HS-5 (cell line): ENCODE measurements at regions not wholly inside any gene's neighbourhood (a gene's known extent, or its start where the extent isn't known, plus 50 kb on each side); places are given as distances from the start of the nearest gene placed in this dataset.

Experiments used
- DNase-seq: peaks from one replicate; pipeline ENCODE4 v3.0.0-alpha.2; 2012; ENCODE audit warnings: low read depth

DNA sequence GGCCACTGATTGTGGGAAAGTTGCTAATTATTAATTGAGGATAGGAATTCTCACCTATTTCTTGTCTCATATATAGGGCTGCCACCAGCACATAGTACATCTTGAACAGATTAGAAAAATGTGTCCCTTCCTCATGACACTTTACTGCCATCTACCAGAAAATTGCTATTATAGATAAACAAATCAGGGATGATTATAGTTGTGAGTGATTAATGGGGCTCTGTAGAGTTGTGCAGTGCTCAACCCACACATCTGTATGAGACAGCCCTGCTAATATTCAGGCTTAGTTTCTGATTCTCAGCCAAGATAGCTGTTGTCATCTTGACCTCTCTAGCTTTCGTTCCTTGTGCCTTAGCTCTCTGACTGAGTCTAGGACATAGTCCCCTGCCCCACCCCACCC, 373.3 kb downstream of the TLE4 start:
- DNase-seq, result no peak

DNA sequence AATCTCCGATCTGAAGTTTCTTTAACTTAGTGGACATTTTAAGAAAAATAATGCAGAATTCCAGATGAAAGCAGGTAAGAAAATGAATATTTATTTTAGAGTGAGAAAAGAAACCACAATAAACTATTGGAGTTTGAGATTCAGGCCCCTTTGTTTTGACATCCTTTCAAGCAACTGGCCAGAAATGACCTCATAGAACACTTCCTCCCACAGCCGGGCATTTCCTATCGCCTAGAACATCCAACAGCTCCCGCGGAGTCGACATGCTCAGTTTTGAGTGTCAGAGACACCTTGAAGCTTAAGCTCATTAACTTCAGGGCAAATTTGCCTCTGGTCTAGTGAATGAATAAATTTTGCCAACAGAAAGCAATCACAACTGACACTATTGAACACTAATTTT, 369.2 kb downstream of the TLE4 start:
- DNase-seq, result no peak

DNA sequence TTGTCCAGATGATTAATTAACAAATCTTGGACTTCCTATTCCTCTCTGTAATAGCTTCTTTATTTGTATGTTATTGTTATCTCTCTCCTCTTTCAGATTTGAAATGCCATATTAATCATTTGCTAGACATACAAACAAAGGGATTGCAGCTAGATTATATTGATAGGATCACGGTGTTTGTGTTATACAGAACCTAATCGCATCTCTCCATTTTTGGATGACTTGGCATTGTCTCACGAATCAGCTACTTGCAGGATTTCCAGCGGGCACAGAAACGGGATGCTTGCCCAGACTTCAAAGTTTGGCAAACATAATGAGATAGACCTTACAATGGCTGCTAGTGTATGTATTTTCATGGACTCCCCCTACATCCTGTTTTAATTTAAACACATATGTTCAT, 368.1 kb downstream of the TLE4 start:
- DNase-seq, result no peak

DNA sequence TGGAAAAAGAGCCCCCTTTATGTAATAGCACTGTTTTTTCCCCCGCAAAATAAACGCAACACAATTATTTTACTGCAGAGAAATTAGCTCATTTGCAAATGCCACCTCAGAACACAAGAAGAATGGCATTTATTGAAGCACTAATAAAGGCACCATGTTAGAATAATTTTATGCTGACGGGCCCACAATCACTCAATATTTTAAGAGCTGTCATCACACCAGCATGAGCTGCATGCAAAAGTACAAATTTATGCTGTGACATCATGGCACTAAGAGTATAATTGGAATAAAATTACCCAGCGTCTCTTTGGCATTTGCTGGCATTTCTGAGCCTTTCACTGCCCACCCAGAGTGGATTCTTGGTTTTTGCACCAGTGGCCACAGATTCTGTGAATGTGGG, 364.6 kb downstream of the TLE4 start:
- no peak for DNase-seq

DNA sequence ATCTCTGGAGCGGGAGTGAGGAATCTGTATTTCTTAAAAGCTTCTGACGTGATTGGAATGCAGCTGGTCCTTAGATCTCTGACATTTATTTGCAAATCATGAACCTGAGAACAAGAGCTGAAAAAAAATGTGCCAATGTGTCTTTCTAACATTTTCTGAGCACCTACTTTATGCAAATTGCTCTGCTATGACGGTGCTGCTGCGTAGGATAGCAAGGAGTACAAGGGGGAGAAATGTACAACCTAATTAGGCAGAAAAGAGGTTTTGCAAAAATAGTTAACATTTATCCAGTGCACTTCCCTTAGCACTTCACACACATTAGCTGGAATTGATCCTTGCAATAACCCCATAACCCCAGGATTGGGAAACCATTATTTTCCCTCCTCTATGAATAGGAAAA, 357.5 kb downstream of the TLE4 start:
- DNase-seq, result no peak

DNA sequence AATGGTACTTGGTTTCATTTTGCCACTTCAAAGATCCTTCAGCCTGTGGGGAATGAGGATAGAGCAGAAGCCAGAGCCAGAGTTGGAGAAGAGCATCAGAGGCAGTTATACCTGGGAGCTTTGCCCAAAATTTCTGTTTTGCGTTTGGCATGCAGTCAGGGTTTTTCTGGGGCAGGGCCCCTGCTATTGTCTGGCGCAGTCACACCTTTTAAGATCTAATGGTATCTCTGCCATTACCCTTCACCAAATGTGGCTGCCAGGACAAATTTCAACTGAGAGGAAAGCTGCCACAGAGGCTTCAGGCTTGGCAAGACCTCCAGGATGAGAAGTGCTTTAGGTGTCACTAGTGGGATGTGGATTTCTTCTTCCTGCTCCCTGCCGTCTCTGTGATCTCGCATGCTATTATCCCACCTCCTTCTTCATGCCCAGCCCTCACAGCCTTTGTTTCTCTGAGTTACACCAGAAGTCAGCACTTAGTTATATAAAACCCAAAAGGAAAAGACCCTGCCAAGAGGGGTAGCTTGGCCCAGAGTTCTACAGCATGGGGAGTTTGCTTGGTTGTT, 357.0 kb downstream of the TLE4 start:
- DNase-seq, result no peak

DNA sequence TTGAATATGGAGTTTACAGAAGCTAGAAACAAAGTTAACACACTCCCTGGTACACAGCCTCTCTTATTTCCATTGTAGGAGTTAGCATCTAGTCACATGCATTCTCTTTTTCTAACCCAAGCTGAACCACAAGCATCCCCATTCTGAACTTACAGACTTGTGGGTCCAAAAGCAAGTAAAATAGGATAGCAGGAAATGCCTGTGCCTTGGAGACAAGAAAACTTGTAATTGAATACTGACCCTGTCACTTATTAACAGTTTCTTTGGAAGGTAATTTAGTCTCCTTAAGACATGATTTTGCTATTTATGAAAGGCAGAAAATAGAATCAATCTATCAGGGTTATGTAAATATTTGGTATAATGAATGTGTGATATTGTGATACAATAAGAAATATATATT, 353.6 kb downstream of the TLE4 start:
- no peak for DNase-seq

DNA sequence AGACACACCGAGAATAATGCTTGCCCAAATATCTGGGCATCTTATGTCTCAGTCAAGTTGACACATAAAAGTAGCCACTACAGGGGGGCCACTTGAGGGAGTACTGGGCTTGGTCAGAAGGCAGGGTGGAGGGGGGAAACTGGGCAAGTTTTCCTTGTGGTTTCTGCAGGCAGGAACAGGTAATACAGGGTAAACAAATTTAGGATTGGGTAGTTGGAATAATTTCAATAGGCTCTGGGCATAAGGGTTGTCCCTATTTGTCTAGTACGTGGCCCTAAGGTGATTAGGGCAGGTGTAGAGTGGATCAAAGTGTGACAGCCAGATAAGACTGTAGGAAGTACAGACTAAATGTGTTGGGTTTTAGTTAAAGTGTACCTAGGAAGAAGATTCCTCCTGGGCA, 353.1 kb downstream of the TLE4 start:
- DNase-seq, result no peak

DNA sequence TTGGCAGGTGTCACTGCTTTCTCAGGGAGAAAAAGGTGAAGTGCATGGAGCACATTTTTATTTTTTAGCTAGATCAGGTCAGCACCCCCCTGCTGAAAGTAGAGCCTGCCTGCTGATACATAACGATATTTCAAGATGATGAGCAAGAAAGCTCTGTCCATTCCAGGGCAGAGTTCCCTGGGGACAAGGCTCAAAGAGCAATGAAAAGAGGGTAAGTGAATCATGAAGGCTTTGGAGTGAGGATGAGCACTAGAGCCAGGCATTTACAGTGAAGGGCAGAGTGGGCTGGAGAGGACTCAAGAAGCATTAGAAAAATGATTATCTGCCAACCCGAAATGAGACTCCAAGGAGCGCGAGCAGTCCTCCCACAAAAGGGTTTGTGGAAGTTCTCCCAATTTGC, 345.7 kb downstream of the TLE4 start:
- DNase-seq, result no peak

DNA sequence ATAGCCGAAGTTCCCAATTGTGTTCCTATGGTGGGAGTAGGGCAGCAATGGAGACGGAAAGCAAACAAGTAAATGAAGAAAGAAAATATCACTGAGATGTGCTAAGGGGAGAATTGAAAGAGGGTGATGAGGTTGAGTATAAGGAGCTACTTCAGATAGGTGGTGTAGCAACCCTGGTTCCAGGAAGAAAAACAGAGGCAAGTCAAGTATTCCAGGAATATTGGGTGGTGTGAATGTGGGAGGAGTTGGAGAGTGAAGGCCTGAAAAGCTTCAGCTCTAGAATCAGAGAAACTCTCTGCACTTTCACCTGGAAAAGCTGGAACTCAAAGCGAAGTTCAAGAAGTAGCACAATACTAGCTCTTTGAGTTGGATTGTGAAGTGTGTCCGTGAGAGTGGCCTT, 342.1 kb downstream of the TLE4 start:
- DNase-seq, result no peak

DNA sequence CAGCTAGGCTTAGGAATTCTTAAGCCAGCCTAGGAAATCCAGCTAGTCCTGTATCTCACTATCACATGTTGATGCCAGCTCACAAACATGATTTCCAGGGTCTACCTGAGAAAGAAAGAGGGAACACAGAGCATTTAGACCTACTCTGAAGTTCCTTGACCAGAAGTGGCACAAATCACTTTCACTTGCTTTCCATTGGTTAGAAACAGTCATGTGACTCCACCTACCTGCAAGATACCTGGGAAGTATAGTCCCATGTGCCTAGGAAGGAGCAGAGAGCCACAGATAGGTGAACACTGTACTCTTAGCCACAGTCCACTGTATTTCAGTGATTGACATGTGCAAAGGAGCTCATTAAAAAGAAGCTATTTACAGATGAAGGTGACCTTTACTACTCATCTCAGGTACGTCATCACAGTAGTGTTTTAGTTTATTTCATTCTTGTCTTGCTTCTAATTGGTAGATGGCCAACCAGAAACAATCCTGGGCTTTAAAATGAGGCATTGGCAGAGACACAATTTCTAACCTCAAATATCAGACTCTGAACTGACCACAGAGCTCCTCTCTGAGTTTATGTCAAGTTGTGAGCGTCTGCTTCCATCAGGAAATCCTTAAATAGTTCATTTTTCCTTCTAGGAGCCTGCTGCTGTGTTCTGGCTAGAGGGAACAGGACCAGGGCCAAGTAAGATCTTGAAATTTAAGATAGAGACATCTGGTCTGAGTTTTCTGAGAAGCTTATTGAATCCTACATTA, 340.7 kb downstream of the TLE4 start:
- no peak for DNase-seq

DNA sequence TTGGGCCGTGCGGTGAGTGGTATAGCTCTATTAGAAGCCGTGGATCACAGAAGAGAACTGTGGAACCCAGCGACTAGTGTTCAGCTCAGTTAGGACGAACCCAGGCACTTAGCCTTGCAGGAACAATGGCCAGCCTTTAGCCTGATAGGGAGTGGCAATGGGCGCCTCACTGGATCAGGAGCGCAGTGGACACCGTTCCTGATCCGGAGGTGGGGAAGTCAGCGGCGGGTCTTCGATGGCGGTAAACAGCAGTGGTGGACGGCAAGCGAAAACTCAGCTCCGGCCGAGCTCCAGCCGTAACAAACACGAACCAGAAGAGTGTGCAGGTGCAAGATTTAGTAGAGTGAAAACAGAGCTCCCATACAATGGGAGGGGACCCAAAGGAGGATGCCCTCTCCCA, 340.0 kb downstream of the TLE4 start:
- no peak for DNase-seq

DNA sequence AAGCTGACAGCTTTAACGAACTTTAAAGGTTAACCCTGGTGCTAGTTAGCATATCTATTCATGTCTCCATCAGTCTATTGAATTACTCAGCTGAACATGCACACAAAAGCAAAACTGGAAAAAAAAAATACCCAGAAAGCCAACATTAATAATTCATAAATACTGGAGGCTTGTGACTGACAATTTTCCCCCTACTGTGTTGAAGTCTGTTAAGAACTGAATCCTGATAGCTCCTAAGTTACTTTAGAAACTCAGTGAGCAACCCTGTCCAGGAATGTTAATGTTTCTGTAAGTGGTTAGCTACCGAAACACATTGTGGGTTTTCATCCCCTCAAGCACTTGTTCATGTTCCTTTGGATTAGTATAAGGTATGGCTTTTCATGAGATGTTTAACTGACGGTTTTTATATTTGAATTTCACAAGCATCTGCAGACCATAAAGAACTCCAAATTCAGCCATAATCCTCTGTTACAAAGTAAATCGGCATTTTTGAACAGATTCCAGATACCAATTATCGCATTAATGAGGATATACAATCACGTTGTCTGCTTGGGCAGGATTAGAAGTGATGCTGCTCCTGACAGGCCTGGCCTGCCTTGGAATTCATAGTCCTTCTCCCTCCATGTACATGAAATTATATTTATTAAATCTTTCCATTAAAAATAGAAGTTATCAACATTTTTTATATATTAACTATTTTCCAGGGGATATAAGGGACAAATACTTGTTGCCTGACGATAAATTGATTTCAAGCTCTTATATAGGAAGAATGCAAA, 331.2 kb downstream of the TLE4 start:
- DNase-seq, result no peak

DNA sequence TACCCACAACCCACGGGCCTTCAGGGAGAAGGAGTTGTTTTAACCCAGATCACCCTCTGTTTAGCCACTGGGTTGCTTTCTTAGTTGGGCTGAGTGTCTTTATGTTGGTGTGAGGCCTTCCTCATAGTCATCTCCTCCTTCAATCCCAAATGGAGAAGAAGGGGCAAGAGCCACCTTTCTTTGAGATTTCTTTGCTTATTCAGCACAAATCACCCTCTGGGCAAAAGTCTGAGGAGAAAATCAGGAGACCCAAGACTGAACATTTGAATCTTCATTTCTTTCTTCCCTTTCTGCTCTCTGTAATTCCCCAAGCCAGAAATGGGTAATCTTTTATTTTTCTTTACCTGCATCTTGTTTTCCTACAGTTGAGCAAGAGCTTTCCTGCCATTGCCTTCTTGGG, 329.0 kb downstream of the TLE4 start:
- no peak for DNase-seq

DNA sequence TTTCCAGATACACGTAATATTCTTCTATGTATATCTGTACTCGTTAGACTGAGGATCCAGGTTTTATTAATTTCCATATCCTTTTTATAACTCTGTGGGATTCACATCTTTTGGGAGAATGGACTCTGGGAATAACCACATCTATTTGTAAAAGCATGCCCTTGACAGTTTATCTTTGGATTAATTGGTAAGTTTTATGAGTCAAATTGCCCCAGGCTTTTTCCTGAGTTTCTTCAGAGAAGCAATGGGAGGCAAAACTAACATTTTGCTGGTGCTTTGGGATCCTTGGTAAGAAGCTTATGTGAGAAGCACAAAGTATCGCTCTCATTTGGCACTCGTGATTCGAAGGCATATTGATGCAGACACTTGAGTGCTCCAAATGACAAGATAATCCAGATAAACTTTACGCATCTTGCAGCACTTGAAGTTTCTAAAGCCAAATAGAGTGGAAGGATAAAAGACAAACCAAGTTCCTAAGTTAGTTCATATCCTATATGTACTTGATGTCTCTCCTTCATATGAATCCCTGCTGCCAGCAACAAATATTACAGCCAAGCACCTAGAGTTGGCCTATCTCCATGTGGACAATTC, 324.7 kb downstream of the TLE4 start:
- no peak for DNase-seq

DNA sequence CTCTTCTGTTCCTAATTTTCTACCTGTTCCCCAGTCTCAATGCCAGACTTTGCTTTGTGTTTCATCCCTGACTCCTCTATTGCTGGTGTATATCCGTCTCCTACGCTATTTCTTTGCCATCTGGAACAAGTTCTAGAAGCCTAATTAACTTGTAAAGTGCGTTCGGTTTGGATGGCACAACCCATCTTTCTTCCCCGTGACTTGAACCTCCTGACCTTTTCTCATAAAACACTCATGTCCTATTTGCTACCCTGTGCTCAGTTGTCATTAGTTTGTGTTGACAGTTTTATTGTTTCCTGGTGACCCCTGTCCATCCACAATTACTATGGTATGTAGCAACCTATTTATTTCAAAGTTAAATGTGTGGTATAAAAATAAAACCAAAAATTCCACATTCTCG, 323.5 kb downstream of the TLE4 start:
- no peak for DNase-seq

DNA sequence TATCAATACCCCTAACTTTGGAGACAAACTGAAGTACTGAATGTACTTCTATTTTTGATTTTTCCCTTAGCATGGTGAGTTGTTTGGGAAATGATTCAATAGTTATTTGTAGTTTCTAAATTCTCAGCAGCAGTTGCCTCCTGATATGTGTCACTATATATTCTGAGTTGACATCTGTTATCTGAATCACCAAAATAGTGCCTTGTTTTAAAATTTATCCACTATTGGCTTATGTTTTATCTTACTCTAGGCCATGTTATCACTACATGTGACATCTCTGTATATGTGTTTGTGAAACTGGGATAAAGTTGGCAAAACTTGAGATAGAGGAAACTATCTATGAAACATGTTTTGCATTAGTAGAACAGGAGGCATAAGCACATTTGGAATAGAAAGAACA, 317.6 kb downstream of the TLE4 start:
- DNase-seq, result no peak

DNA sequence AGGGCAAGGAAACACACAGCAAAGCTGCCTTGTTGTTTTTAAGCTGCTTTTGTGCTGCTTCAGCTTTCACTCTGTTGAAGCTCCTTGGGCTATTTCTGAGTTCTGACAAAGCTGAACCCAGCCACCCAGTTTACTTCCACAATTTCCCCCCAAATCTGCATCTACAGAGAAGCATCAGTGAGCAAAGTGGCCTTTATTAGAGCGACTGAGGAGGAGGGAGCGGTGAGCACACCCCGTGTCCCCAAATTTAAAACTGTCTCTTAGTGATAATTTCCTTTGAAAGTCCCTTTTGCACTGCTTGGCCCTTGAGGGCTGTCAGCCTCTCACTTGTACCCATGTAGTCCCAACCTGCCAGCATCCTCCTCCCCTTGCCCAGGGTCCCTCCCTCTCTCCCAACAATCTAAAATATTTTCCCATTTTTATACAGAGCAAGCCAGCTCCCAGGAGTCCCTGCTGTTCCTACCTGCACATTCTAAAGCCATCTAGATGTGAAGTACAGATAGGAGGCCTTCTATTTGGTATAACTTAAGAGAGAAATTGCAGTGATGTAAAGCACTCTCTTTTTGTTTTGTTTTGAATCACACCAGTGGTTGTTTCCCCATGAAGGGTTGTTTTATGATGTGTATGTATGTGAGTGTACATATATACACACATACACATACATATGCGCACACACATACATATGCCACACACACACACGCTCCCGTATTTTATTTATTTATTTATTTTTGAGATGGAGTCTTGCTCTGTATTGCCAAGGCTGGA, 313.5 kb downstream of the TLE4 start:
- no peak for DNase-seq

DNA sequence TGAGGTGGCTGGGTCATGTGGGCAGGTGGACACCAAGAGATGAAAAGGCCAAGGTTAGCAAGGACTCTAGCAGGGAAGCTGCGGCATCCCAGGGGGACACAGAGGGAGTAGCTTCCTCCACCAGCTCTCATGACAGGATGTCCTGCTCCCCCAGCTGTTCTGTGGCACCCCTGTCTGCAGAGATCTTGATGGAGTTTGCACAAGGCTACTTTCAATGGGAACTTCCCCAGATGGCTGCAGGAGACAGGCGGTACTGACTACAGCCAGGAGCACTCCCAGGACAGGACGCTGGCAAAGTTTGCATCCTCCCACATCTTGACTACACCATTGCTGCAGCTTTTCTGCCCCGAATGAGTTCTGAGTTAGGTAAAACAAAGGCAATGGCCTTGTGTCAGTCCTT, 312.8 kb downstream of the TLE4 start:
- no peak for DNase-seq

DNA sequence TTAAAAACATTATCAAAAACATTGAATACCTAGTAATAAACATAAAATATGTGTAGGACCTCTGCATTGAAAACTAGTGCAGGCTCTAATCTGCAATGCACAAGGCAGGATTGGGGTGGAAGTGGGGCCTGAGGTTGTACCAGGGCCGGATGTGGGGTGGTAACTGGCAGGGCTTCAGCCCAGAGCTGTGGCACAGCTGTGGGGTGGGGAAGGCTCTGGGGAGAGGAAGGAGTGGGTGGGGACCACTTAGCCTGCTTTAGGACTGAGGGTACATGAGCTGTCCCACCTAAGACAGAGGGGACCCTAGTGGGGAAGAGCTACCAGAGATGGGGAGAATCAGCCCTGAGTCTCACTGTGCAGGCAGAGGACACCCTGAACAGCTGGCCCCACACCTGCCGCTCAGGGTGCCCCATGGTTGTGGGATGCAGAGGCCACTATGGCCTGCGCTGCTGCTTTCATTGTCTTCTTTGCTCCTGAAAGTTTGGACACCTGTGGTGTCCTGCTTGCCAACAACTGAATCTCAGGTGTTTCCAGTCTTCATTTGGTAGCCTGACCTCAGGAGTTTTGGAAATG, 311.4 kb downstream of the TLE4 start:
- no peak for DNase-seq

DNA sequence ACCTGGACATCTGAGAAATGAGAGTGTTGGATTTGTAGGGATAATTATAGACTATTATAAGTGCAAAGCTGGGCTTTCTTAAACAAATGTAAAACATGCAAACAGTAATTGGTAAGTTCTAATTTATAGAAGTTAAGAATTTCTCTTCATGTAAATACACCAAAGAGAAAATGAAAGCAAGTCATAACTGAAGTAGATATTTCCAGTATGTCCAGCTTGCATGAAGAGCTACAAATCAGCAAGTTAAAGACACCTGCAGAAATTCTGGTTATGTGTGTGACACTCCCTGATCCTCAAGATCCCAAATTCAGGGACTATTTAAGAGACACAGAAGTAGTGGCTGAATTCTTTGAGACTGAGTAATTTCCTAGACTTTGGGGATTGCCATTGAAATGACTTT, 308.9 kb downstream of the TLE4 start:
- DNase-seq, result no peak
